HG02938 (cell line): ENCODE measurements at regions not wholly inside any gene's neighbourhood (a gene's known extent, or its start where the extent isn't known, plus 50 kb on each side); places are given as distances from the start of the nearest gene placed in this dataset.
A peak's percentile ranks its signal among the peaks of the same experiment; 100 is the strongest.

Experiments
- ATAC-seq: cut with Tn5 transposase; IDR thresholded peaks from one replicate; pipeline ENCODE4 v1.9.1; 2021; ENCODE audit warnings: mild to moderate bottlenecking, moderate library complexity; ENCODE audit not compliant: unreplicated experiment

- ATAC-seq: no peak
Measured at GRCh38 chr2:156165742-156166141, 166.8 kb downstream of the NR4A2 start.

GRCh38 chr2:156164091-156164720 is 168.3 kb downstream of the NR4A2 start:
- no peak for ATAC-seq

GRCh38 chr2:156158808-156159207 is 173.7 kb downstream of the NR4A2 start:
- ATAC-seq: no peak

- ATAC-seq: no peak
Measured at GRCh38 chr2:156157670-156158069, 174.9 kb downstream of the NR4A2 start.

GRCh38 chr2:156156580-156156979 is 175.9 kb downstream of the NR4A2 start:
- ATAC-seq: no peak

GRCh38 chr2:156155319-156155718 is 177.2 kb downstream of the NR4A2 start:
- no peak for ATAC-seq

- no peak for ATAC-seq
Measured at GRCh38 chr2:156151351-156151750, 181.2 kb downstream of the NR4A2 start.

GRCh38 chr2:156147594-156148330 is 184.8 kb downstream of the NR4A2 start:
- peak; percentile 89 for ATAC-seq

- no peak for ATAC-seq
Measured at GRCh38 chr2:156145976-156146375, 186.5 kb downstream of the NR4A2 start.

GRCh38 chr2:156145469-156145868 is 187.1 kb downstream of the NR4A2 start:
- no peak for ATAC-seq

GRCh38 chr2:156136566-156136965 is 196.0 kb downstream of the NR4A2 start:
- no peak for ATAC-seq

- no peak for ATAC-seq
Measured at GRCh38 chr2:156134887-156135286, 197.6 kb downstream of the NR4A2 start.

- no peak for ATAC-seq
Measured at GRCh38 chr2:156132941-156133340, 199.6 kb downstream of the NR4A2 start.

GRCh38 chr2:156132130-156132529 is 200.4 kb downstream of the NR4A2 start:
- no peak for ATAC-seq

- ATAC-seq: no peak
Measured at GRCh38 chr2:156129227-156129626, 203.3 kb downstream of the NR4A2 start.

GRCh38 chr2:156125018-156125417 is 207.5 kb downstream of the NR4A2 start:
- no peak for ATAC-seq

- no peak for ATAC-seq
Measured at GRCh38 chr2:156124458-156124857, 208.1 kb downstream of the NR4A2 start.

- no peak for ATAC-seq
Measured at GRCh38 chr2:156118753-156119416, 213.6 kb downstream of the NR4A2 start.

GRCh38 chr2:156116113-156116512 is 216.4 kb downstream of the NR4A2 start:
- no peak for ATAC-seq

- no peak for ATAC-seq
Measured at GRCh38 chr2:156115338-156115737, 217.2 kb downstream of the NR4A2 start.

GRCh38 chr2:156112323-156112722 is 220.2 kb downstream of the NR4A2 start:
- no peak for ATAC-seq

GRCh38 chr2:156110890-156111289 is 221.6 kb downstream of the NR4A2 start:
- peak; percentile 99 for ATAC-seq
